ENCODE measurements at regions not wholly inside any gene's neighbourhood (a gene's known extent, or its start where the extent isn't known, plus 50 kb on each side); places are given as distances from the start of the nearest gene placed in this dataset.

DNA sequence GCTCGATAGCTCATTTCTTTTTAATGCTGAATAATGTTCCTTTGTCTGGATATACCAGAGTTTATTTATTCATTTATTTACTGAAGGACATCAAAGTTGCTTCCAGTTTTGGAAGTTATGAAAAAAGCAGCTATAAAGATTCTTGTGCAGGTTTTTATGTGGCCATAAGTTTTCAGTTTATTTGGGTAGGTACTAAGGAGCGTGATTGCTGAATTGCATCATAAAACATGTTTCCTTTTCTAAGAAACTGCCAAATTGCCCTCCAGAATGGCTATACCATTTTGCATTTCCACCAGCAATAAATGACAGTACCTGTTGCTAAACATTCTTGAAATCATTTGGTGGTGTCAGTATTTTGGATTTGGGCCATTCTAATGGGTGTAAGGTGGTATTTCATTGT, 1067.7 kb upstream of the SPRY2 start:
- Histone ChIP-seq H3K9ac (ENCODE audit: insufficient read length) (no peak overlapping the region), H3K9me3 (ENCODE audit: low read depth, low read length) (no peaks in the 10 kb centered on the region), H3K36me3 (ENCODE audit: insufficient read depth, low read length) (no peaks in the 10 kb centered on the region), H3K4me3 (no peak overlapping the region), H3K27ac (no peak overlapping the region)
- DNase-seq (ENCODE audit: low read depth, low spot score): no peak
- TF ChIP-seq POLR2AphosphoS5 (IDR thresholded peaks at IDR 0.05; ENCODE audit: borderline replicate concordance, low read depth, low read length) (no peak), EZH2 (IDR thresholded peaks at IDR 0.05) (no peak), FOXP2 (optimal IDR thresholded peaks at IDR 0.05; ENCODE audit: control extremely low read depth, extremely low read length, insufficient read depth) (no peak)

DNA sequence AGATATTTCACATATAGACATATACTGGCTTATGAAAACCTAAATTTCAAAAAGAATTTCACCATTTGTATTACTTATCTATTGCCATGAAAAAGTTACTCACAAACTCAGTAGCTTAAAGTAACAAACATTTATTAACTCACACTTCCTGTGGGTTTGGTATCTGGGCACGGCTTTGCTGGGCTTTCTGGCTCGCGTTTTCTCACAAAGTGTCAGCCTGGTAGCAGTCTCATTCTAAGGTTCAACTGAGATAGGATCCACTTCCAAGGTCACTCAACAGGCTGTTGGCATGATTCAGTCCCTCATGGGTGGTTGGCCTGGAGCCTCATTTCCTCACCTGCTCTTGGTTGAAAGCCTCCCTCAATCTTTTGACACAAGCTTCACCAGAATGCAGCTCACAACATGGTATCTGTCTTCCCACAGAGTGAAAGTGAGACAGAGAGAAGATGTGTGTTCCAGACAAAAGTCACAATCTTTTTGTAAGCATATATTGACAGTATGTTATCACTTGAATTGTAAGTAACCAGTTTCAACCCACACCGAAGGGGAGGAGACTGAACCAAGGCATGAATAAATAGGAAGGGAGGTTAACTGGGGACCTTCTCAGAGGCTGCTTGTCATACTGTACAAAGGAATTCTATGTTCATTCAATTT, 1065.8 kb upstream of the SPRY2 start:
- Histone ChIP-seq H3K4me3 (no peak overlapping the region), H3K36me3 (ENCODE audit: insufficient read depth, low read length) (no peaks in the 10 kb centered on the region), H3K9ac (ENCODE audit: insufficient read length) (no peak overlapping the region), H3K27ac (no peak overlapping the region), H3K9me3 (ENCODE audit: low read depth, low read length) (no peaks in the 10 kb centered on the region)
- TF ChIP-seq EZH2 (IDR thresholded peaks at IDR 0.05) (no peak), FOXP2 (optimal IDR thresholded peaks at IDR 0.05; ENCODE audit: control extremely low read depth, extremely low read length, insufficient read depth) (no peak), POLR2AphosphoS5 (IDR thresholded peaks at IDR 0.05; ENCODE audit: borderline replicate concordance, low read depth, low read length) (no peak)
- no peak for DNase-seq (ENCODE audit: low read depth, low spot score)

DNA sequence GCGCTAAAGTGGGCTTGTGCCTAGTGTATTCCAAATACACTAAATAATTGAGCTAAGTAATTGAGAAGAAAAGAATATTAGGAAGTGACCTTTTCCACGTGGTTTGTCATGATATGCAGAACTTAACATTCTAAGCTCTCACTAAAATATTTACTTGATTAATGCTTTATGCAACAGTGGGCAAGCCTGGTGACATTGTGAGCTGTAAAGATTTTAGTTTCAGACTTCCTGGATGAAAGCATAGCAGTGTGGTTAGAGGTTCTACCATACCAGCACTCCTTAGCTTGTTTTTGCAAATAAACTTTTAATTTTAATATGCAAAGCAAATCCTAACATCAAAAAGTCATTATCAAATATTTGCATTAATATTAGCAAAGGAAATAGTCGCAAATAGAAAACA, 1065.1 kb upstream of the SPRY2 start:
- no peak overlapping the region for H3K27ac ChIP-seq
- no peak overlapping the region for H3K4me3 ChIP-seq
- H3K9ac ChIP-seq (ENCODE audit: insufficient read length): no peak overlapping the region
- no peaks in the 10 kb centered on the region for H3K36me3 ChIP-seq (ENCODE audit: insufficient read depth, low read length)
- no peak for DNase-seq (ENCODE audit: low read depth, low spot score)
- H3K9me3 ChIP-seq (ENCODE audit: low read depth, low read length): no peaks in the 10 kb centered on the region
- TF ChIP-seq POLR2AphosphoS5 (IDR thresholded peaks at IDR 0.05; ENCODE audit: borderline replicate concordance, low read depth, low read length) (no peak), FOXP2 (optimal IDR thresholded peaks at IDR 0.05; ENCODE audit: control extremely low read depth, extremely low read length, insufficient read depth) (no peak), EZH2 (IDR thresholded peaks at IDR 0.05) (no peak)

DNA sequence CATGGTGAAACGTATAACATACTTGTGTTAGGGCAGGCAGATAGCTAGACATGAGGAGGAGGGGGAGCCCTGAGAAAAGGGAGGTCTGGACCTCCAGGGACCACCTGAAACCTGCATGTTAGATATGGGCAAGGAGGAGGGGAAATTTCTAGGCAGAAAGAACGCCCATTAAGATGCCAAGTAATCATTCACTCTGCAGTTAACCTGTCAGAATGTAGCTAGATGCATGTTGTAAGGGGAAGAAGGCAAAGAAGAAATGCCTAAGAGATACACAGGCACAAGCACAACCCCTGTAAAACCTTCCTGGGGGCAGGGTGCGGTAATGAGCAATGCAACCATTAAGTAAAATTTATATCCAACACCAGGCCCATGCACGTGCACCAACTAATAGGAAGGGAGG, 1055.3 kb upstream of the SPRY2 start:
- Histone ChIP-seq H3K4me3 (no peak overlapping the region), H3K9me3 (ENCODE audit: low read depth, low read length) (no peaks in the 10 kb centered on the region), H3K27ac (no peak overlapping the region), H3K36me3 (ENCODE audit: insufficient read depth, low read length) (no peaks in the 10 kb centered on the region), H3K9ac (ENCODE audit: insufficient read length) (no peak overlapping the region)
- DNase-seq (ENCODE audit: low read depth, low spot score): no peak
- TF ChIP-seq FOXP2 (optimal IDR thresholded peaks at IDR 0.05; ENCODE audit: control extremely low read depth, extremely low read length, insufficient read depth) (no peak), EZH2 (IDR thresholded peaks at IDR 0.05) (no peak), POLR2AphosphoS5 (IDR thresholded peaks at IDR 0.05; ENCODE audit: borderline replicate concordance, low read depth, low read length) (no peak)

DNA sequence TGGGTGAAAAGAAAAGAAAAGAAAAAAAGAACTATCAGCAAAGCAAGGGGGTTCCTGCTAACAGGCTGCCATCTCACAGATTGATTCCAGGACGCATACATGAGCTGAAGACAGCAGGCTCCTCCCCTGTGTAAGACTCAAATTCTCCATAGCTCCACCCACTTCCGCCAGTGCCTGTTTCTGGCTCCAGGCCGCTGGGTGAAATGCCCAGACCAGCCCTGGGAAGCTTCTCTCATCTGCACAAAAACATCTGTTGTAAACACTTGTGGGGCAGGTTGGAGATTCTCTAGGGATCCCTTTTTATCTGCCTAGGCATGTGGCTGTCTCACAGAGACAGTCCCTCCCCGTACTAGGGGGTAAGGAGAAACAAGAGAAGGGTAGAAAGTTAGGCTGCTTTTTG, 1054.4 kb upstream of the SPRY2 start:
- TF ChIP-seq FOXP2 (optimal IDR thresholded peaks at IDR 0.05; ENCODE audit: control extremely low read depth, extremely low read length, insufficient read depth) (no peak), POLR2AphosphoS5 (IDR thresholded peaks at IDR 0.05; ENCODE audit: borderline replicate concordance, low read depth, low read length) (no peak), EZH2 (IDR thresholded peaks at IDR 0.05) (no peak)
- H3K27ac ChIP-seq: no peak overlapping the region
- no peak overlapping the region for H3K4me3 ChIP-seq
- H3K9ac ChIP-seq (ENCODE audit: insufficient read length): no peak overlapping the region
- no peaks in the 10 kb centered on the region for H3K9me3 ChIP-seq (ENCODE audit: low read depth, low read length)
- DNase-seq (ENCODE audit: low read depth, low spot score): no peak
- H3K36me3 ChIP-seq (ENCODE audit: insufficient read depth, low read length): no peaks in the 10 kb centered on the region

DNA sequence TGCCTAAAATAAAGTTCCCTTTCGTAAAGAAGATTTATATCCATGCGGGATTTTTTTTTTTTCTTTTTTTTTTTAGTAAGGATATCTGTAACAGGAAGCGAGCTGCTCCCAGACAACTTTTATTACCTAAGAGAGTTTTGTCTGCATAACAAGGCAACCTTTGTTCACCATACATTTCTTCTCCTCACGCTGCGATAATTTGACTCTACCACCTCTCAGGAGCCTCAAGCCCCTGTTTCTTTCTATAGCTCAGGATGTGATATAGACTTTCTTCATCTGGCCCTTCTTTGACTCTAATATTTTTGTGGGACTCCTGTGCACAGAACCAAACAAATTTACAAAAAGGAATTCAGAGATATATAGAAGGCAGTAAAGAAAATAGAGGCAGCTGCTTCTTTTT, 1053.7 kb upstream of the SPRY2 start:
- no peak overlapping the region for H3K27ac ChIP-seq
- no peak for TF ChIP-seq POLR2AphosphoS5 (IDR thresholded peaks at IDR 0.05; ENCODE audit: borderline replicate concordance, low read depth, low read length)
- no peak for TF ChIP-seq EZH2 (IDR thresholded peaks at IDR 0.05)
- TF ChIP-seq FOXP2 (optimal IDR thresholded peaks at IDR 0.05; ENCODE audit: control extremely low read depth, extremely low read length, insufficient read depth): no peak
- no peaks in the 10 kb centered on the region for H3K9me3 ChIP-seq (ENCODE audit: low read depth, low read length)

DNA sequence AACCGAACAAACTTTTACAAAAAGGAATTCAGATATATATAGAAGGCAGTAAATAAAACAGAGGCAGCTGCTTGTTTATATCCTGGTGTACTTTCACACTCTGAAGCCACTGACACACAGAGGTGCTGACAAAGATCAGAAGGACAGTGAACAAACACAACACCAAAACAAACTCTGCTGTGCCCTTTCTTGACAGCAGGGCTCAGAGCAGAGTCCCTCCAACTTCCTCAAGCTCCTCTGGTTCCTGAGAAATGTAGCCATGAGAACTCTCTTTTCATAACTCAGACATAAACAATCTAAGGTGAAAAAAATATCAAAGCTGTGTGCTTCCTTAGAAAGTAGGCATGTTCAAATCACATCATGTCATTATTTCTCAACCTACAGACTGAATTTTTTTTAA, 1052.8 kb upstream of the SPRY2 start:
- Histone ChIP-seq H3K27ac (no peak overlapping the region), H3K4me3 (no peak overlapping the region), H3K36me3 (ENCODE audit: insufficient read depth, low read length) (no peaks in the 10 kb centered on the region), H3K9me3 (ENCODE audit: low read depth, low read length) (no peaks in the 10 kb centered on the region), H3K9ac (ENCODE audit: insufficient read length) (no peak overlapping the region)
- DNase-seq (ENCODE audit: low read depth, low spot score): no peak
- TF ChIP-seq POLR2AphosphoS5 (IDR thresholded peaks at IDR 0.05; ENCODE audit: borderline replicate concordance, low read depth, low read length): no peak
- TF ChIP-seq FOXP2 (optimal IDR thresholded peaks at IDR 0.05; ENCODE audit: control extremely low read depth, extremely low read length, insufficient read depth): no peak
- no peak for TF ChIP-seq EZH2 (IDR thresholded peaks at IDR 0.05)

More for the DNA sequence above, 1053.7 kb upstream of the SPRY2 start:
- Histone ChIP-seq H3K4me3 (no peak overlapping the region), H3K9ac (ENCODE audit: insufficient read length) (no peak overlapping the region), H3K36me3 (ENCODE audit: insufficient read depth, low read length) (no peaks in the 10 kb centered on the region)
- no peak for DNase-seq (ENCODE audit: low read depth, low spot score)

DNA sequence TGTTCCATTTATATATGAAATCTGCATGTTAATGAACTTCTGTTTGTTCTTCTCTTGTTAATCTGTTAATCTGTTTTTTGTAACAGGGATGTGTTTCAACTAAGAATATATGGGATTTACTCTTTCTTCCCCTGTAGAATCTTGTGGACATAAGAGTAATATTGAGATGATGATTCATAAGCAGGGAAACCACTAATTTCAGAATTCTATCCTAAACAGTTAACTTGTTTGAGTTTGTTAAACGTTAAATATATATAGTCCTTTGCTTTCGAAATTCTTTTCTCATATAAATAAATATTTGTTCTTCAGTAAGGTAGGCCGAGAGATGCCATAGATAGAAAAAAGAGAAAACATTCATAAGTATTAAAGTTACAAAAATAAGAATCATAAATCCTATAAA, 1052.2 kb upstream of the SPRY2 start:
- no peaks in the 10 kb centered on the region for H3K9me3 ChIP-seq (ENCODE audit: low read depth, low read length)
- H3K27ac ChIP-seq: no peak overlapping the region
- H3K36me3 ChIP-seq (ENCODE audit: insufficient read depth, low read length): no peaks in the 10 kb centered on the region
- no peak overlapping the region for H3K4me3 ChIP-seq
- DNase-seq (ENCODE audit: low read depth, low spot score): no peak
- TF ChIP-seq FOXP2 (optimal IDR thresholded peaks at IDR 0.05; ENCODE audit: control extremely low read depth, extremely low read length, insufficient read depth) (no peak), EZH2 (IDR thresholded peaks at IDR 0.05) (no peak), POLR2AphosphoS5 (IDR thresholded peaks at IDR 0.05; ENCODE audit: borderline replicate concordance, low read depth, low read length) (no peak)
- H3K9ac ChIP-seq (ENCODE audit: insufficient read length): no peak overlapping the region

DNA sequence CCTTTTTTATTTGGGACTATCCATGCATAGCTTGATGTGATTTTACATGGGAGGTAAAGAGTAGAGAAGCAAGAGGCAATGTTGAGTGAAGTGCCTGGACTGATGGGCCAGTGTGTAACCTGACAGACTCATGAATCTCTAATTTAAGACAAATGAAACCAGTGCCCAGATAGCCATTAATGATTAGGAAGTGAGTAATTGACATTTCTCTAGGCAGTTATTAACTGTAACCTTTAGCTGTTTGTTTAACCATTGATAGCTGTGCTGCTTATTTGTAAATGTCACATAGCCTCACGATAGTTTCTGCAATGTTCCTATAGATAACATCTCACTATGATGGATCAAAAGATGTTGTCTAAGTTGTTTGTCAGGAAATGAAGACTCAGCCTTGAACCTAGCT, 1047.5 kb upstream of the SPRY2 start:
- H3K9ac ChIP-seq (ENCODE audit: insufficient read length): no peak overlapping the region
- TF ChIP-seq FOXP2 (optimal IDR thresholded peaks at IDR 0.05; ENCODE audit: control extremely low read depth, extremely low read length, insufficient read depth) (no peak), POLR2AphosphoS5 (IDR thresholded peaks at IDR 0.05; ENCODE audit: borderline replicate concordance, low read depth, low read length) (no peak), EZH2 (IDR thresholded peaks at IDR 0.05) (no peak)
- H3K36me3 ChIP-seq (ENCODE audit: insufficient read depth, low read length): no peaks in the 10 kb centered on the region
- no peak for DNase-seq (ENCODE audit: low read depth, low spot score)
- H3K9me3 ChIP-seq (ENCODE audit: low read depth, low read length): no peaks in the 10 kb centered on the region
- H3K27ac ChIP-seq: no peak overlapping the region
- H3K4me3 ChIP-seq: no peak overlapping the region

Measured in SK-N-MC (cell line).